ENCODE measurements at regions not wholly inside any gene's neighbourhood (a gene's known extent, or its start where the extent isn't known, plus 50 kb on each side); places are given as distances from the start of the nearest gene placed in this dataset.

DNA sequence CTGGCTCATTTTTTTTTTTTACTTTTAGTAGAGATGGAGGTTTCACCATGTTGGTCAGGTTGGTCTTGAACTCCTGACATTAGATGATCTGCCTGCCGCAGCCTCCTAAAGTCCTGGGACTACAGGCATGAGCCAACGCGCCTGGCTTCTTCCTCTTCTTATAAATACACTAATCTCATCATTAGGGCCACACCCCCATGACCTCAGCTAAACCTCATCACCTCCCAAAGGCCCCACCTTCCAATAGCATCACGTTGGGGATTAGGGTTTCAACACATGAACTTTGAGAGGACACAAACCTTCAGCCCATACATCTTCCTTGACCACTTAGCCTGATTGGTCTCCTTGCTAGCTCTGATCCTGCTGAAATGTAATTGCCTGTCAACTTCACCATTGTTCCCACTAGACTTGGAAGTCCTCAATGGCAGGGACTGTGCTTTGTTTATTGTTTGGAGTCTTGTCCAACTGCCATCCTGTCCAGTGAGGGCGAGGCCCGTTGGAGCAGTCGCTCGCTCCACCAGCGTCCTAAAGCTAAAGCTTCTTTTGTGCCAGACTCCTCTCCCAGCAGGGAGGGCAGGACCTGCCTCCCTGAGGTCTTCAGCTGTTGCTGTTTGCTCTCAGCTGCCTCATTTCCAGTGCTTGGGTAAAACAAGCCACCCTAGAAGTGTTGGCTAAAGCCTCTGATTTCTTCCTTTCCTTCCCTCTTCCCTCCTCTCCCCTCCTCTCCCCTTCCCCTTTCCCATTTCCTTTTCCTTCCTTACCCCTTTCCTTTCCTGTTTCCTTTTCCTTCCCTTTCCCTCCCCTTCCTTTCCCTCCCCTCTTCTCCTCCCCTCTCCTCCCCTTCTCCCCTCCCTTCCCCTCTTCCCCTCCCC lies 85.3 kb downstream of the HAPSTR1 start:
- Histone ChIP-seq H3K27ac (no peak overlapping the region), H3K4me1 (no peaks in the 10 kb centered on the region), H3K9me3 (no peaks in the 10 kb centered on the region), H3K36me3 (no peaks in the 10 kb centered on the region), H3K27me3 (no peaks in the 10 kb centered on the region), H3K4me3 (replicated peaks in 1 of 3) (no peak overlapping the region)
- TF ChIP-seq, protein P1, sequence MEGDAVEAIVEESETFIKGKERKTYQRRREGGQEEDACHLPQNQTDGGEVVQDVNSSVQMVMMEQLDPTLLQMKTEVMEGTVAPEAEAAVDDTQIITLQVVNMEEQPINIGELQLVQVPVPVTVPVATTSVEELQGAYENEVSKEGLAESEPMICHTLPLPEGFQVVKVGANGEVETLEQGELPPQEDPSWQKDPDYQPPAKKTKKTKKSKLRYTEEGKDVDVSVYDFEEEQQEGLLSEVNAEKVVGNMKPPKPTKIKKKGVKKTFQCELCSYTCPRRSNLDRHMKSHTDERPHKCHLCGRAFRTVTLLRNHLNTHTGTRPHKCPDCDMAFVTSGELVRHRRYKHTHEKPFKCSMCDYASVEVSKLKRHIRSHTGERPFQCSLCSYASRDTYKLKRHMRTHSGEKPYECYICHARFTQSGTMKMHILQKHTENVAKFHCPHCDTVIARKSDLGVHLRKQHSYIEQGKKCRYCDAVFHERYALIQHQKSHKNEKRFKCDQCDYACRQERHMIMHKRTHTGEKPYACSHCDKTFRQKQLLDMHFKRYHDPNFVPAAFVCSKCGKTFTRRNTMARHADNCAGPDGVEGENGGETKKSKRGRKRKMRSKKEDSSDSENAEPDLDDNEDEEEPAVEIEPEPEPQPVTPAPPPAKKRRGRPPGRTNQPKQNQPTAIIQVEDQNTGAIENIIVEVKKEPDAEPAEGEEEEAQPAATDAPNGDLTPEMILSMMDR (IDR thresholded peaks at IDR 0.05): no peak
- no peak for TF ChIP-seq POLR2A (IDR thresholded peaks at IDR 0.05)
- DNase-seq: no peak
- intact Hi-C loops (cut with DNase I): no loop called here
- 53 to 63% methylated on average over 9 of the region's 9 CpGs for WGBS, 2 donors

DNA sequence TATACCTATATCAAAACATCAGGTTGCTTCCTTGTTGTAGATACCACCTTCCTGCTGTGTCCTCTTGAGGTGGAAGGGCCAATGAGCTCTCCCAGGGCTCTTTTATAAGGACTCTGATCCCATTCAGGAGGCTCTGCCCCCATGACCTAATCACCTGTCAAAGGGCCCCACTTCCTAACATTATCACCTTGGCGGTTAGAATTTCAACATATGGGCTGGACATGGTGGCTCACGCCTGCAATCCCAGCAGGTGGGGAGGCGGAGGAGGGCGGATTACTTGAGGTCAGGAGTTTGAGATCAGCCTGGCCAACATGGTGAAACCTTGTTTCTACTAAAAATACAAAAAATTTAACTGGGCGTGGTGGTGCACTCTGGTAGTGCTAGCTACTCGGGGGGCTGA lies 86.4 kb downstream of the HAPSTR1 start:
- Histone ChIP-seq H3K27me3 (no peaks in the 10 kb centered on the region), H3K4me1 (no peaks in the 10 kb centered on the region), H3K36me3 (no peaks in the 10 kb centered on the region), H3K27ac (no peak overlapping the region), H3K9me3 (no peaks in the 10 kb centered on the region), H3K4me3 (replicated peaks in 1 of 3) (no peak overlapping the region)
- DNase-seq: no peak
- intact Hi-C loops (cut with DNase I): no loop called here
- 78 to 90% methylated on average over 5 to 6 of the region's 6 CpGs for WGBS, 2 donors
- TF ChIP-seq, protein P1 (IDR thresholded peaks at IDR 0.05): no peak
- TF ChIP-seq POLR2A (IDR thresholded peaks at IDR 0.05): no peak

DNA sequence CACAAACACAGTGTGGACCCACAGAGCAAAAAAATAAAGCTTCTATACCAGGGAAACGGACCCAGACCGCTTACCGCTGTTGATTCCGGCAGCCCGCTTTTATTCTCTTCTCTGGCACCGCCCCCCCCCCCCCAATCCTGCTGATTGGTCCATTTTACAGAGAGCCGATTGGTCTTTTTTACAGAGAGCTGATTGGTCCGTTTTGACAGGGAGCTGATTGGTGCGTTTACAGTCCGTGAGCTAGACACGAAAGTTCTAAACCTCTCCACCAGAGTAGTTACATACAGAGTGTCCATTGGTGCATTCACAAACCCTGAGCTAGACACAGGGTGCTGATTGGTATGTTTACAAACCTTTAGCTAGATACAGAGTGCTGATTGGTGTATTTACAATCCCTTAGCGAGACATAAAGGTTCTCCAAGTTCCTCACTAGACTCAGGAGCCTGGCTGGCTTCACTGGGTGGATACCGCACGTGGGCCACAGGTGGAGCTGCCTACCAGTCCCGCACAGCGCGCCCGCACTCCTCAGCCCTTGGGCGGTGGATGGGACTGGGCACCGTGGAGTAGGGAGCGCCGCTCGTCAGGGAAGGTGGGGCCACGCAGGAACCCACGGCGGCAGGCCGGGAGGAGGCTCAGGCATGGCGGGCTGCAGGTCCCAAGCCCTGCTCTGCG lies 92.4 kb downstream of the HAPSTR1 start:
- WGBS, 2 donors: 82 to 91% methylated on average over 17 to 29 of the region's 29 CpGs
- Histone ChIP-seq H3K4me1 (no peaks in the 10 kb centered on the region), H3K4me3 (replicated peaks in 1 of 3) (no peak overlapping the region), H3K27ac (no peak overlapping the region), H3K27me3 (no peaks in the 10 kb centered on the region), H3K36me3 (no peaks in the 10 kb centered on the region), H3K9me3 (no peaks in the 10 kb centered on the region)
- intact Hi-C loops (cut with DNase I): no loop called here
- no peak for DNase-seq
- TF ChIP-seq, protein P1 (IDR thresholded peaks at IDR 0.05): no peak
- no peak for TF ChIP-seq POLR2A (IDR thresholded peaks at IDR 0.05)

DNA sequence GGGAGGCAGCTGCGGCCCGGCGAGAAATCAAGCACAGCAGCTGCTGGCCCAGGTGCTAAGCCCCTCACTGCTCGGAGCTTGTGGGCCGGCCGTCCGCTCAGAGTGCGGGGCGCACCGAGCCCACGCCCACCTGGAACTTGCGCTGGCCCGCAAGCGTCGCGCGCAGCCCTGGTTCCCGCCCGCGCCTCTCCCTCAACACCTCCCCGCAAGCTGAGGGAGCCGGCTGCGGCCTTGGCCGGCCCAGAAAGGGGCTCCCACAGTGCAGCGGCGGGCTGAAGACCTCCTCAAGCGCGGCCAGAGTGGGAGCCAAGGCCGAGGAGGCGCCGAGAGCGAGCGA lies 92.9 kb downstream of the HAPSTR1 start:
- TF ChIP-seq POLR2A (IDR thresholded peaks at IDR 0.05): no peak
- TF ChIP-seq, protein P1 (IDR thresholded peaks at IDR 0.05): no peak

DNA sequence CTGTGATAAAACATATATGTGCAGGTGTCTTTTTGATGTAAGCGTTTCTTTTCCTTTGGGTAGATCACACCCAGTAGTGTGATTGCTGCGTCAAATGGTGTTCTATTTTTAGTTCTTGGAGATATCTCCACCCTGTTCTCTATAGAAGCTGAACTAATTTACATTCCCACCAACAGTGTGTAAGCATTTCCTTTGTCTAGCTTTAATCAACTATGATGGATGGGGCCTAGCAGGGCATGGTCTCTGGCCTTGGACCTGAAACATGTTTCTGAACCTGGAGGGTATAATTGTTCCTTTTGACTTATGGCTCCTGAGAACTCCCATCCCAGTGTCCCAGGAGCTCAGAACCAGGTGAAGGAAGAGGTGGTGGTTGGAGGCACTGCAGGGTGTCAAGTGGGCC lies 93.9 kb downstream of the HAPSTR1 start:
- intact Hi-C loops (cut with DNase I): no loop called here
- no peaks in the 10 kb centered on the region for H3K36me3 ChIP-seq
- H3K9me3 ChIP-seq: no peaks in the 10 kb centered on the region
- 82 to 85% methylated on average over 2 of the region's 2 CpGs for WGBS, 2 donors
- TF ChIP-seq POLR2A (IDR thresholded peaks at IDR 0.05): no peak
- no peak for DNase-seq
- no peaks in the 10 kb centered on the region for H3K27me3 ChIP-seq
- no peak overlapping the region for H3K27ac ChIP-seq
- H3K4me3 ChIP-seq (replicated peaks in 1 of 3): no peak overlapping the region
- no peaks in the 10 kb centered on the region for H3K4me1 ChIP-seq

More for the DNA sequence above, 92.9 kb downstream of the HAPSTR1 start:
- intact Hi-C loops (cut with DNase I): no loop called here
- no peaks in the 10 kb centered on the region for H3K27me3 ChIP-seq
- no peak overlapping the region for H3K4me3 ChIP-seq (replicated peaks in 1 of 3)
- H3K27ac ChIP-seq: no peak overlapping the region
- H3K4me1 ChIP-seq: no peaks in the 10 kb centered on the region
- 80 to 96% methylated on average over 10 to 32 of the region's 33 CpGs for WGBS, 2 donors
- H3K9me3 ChIP-seq: no peaks in the 10 kb centered on the region
- DNase-seq: no peak
- H3K36me3 ChIP-seq: no peaks in the 10 kb centered on the region

Measured in thyroid gland (tissue), 4 donors.